Loucy (cell line): ENCODE measurements at regions not wholly inside any gene's neighbourhood (a gene's known extent, or its start where the extent isn't known, plus 50 kb on each side); places are given as distances from the start of the nearest gene placed in this dataset.

Experiments
- H2AFZ ChIP-seq: fragments of 200-600 bp; sonication (generic); 2 replicates; pipeline ENCODE4 v1.6.0; 2016; ENCODE audit warnings: antibody characterized with exemption, mild to moderate bottlenecking, low read length, moderate library complexity
- H3F3A ChIP-seq: fragments of 200-600 bp; 2 replicates; pipeline ENCODE4 v1.6.0; 2016; ENCODE audit warnings: antibody characterized with exemption, low read depth, mild to moderate bottlenecking
- H3K27me3 ChIP-seq: fragments of 200-600 bp; sonication (generic); 2 replicates; pipeline ENCODE4 v1.6.1; 2014; ENCODE audit warnings: low read length, mild to moderate bottlenecking; ENCODE audit not compliant: insufficient read depth, poor library complexity, severe bottlenecking
- H3K36me3 ChIP-seq: fragments of 200-600 bp; sonication (generic); 2 replicates; pipeline ENCODE4 v1.6.1; 2016; ENCODE audit warnings: low read length; ENCODE audit not compliant: insufficient read depth
- H3K4me1 ChIP-seq: fragments of 200-600 bp; sonication (generic); 2 replicates; pipeline ENCODE4 v1.5.1; 2014; ENCODE audit warnings: low read length, mild to moderate bottlenecking; ENCODE audit not compliant: insufficient read depth, poor library complexity, severe bottlenecking
- H3K4me2 ChIP-seq: fragments of 200-600 bp; sonication (generic); 2 replicates; pipeline ENCODE4 v1.6.0; 2014; ENCODE audit warnings: antibody characterized with exemption, low read length, low read depth, mild to moderate bottlenecking; ENCODE audit not compliant: poor library complexity, severe bottlenecking
- H3K4me3 ChIP-seq: fragments of 200-600 bp; sonication (generic); 2 replicates; pipeline ENCODE4 v1.5.1; 2014; ENCODE audit warnings: low read length, mild to moderate bottlenecking, mixed read lengths; ENCODE audit not compliant: poor library complexity, severe bottlenecking
- H3K79me2 ChIP-seq: fragments of 200-600 bp; sonication (generic); 2 replicates; pipeline ENCODE4 v1.6.1; 2014; ENCODE audit warnings: low read length; ENCODE audit not compliant: insufficient read depth
- H3K9ac ChIP-seq: fragments of 200-600 bp; sonication (generic); 2 replicates; pipeline ENCODE4 v1.6.0; 2014; ENCODE audit warnings: mild to moderate bottlenecking, low read depth, low read length, moderate library complexity; ENCODE audit not compliant: poor library complexity, severe bottlenecking
- H3K9me2 ChIP-seq: fragments of 200-600 bp; sonication (generic); replicated peaks from 2 replicates; pipeline ENCODE4 v1.6.1; 2016; ENCODE audit warnings: low read depth, low read length, mixed read lengths
- H3K9me3 ChIP-seq: fragments of 200-600 bp; sonication (generic); 2 replicates; pipeline ENCODE4 v1.6.1; 2014; ENCODE audit warnings: mild to moderate bottlenecking, antibody characterized with exemption, low read length, low read depth; ENCODE audit not compliant: insufficient read depth
- H4K20me1 ChIP-seq: fragments of 200-600 bp; sonication (generic); 2 replicates; pipeline ENCODE4 v1.6.0; 2014; ENCODE audit warnings: antibody characterized with exemption, low read length, mild to moderate bottlenecking; ENCODE audit not compliant: insufficient read depth, poor library complexity, severe bottlenecking
- EZH2phosphoT487 ChIP-seq: fragments of 200-600 bp; IDR thresholded peaks from 2 replicates; pipeline ENCODE4 v1.6.1; 2018; ENCODE audit warnings: antibody characterized with exemption, mild to moderate bottlenecking, moderate library complexity, borderline replicate concordance
- TF ChIP-seq, protein P1 (sequence below): fragments of 200-600 bp; sonication (generic); conservative IDR thresholded peaks from 2 replicates; pipeline ENCODE4 v1.5.1; 2014; ENCODE audit warnings: mild to moderate bottlenecking, antibody characterized with exemption, low read length

DNA sequence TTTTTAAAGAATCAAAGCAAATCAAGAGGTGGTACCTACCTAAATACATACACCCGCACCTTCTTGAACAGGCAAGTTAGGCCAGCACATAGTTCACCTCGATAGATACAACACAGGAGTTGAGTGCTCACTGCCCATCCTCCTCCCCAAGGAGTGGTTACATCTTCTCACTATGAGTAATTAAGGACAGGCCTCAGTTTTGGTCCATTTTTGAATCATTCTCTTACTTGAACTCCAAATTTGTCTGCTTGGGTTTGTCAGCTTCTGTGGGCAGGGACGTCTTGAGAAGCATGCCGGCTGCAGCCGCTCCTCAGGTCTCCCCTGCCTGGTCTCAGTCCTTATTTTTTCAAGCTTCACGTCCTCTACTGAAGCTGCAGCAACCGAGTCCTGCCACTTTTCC is 190.6 kb upstream of the RBPJ start:
- H3K9me3 ChIP-seq: no peaks in the 10 kb centered on the region
- no peaks in the 10 kb centered on the region for H3F3A ChIP-seq
- no peaks in the 10 kb centered on the region for H3K27me3 ChIP-seq
- TF ChIP-seq EZH2phosphoT487: no peak
- H2AFZ ChIP-seq: no peak overlapping the region
- H3K4me1 ChIP-seq: peaks cover 12% of the 10 kb centered on the region
- no peak overlapping the region for H3K4me3 ChIP-seq
- H3K4me2 ChIP-seq: no peak overlapping the region
- H3K79me2 ChIP-seq: no peaks in the 10 kb centered on the region
- H3K9ac ChIP-seq: no peak overlapping the region
- H3K36me3 ChIP-seq: no peaks in the 10 kb centered on the region
- no peaks in the 10 kb centered on the region for H3K9me2 ChIP-seq
- no peaks in the 10 kb centered on the region for H4K20me1 ChIP-seq

DNA sequence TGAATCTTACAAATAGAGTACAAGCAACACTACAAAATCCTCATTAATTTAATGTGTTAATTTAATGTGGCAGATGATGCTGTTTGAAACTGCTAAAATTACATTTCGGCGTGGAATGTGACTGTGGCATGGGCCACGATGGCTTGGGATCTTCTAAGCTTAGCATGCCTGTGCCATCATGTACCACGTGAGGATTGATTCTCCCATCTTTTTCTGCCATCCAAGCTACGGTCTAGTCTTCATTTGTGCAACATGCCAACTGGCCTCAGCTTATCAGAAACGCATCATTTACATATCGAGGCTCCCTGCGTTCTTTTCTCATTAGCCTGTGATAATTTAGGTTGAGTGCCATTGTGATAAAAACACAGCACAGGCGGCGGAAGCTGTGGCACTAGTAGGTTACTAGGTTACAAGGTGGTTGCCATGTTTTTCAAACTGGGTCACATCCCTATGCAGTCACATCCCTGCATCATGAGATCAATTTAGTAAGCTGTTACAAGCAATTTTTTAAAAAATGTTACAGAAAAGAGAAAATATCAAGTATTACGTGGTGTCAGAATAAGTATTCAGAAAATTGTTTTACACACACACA is 189.9 kb upstream of the RBPJ start:
- Histone ChIP-seq H3K9ac (no peak overlapping the region), H3K9me3 (no peaks in the 10 kb centered on the region), H3K4me2 (no peak overlapping the region), H4K20me1 (no peaks in the 10 kb centered on the region), H2AFZ (no peak overlapping the region), H3K4me3 (no peak overlapping the region), H3K79me2 (no peaks in the 10 kb centered on the region), H3K36me3 (no peaks in the 10 kb centered on the region), H3K27me3 (no peaks in the 10 kb centered on the region), H3F3A (no peaks in the 10 kb centered on the region), H3K4me1 (peaks cover 12% of the 10 kb centered on the region), H3K9me2 (no peaks in the 10 kb centered on the region)
- no peak for TF ChIP-seq EZH2phosphoT487
- TF ChIP-seq, protein P1, sequence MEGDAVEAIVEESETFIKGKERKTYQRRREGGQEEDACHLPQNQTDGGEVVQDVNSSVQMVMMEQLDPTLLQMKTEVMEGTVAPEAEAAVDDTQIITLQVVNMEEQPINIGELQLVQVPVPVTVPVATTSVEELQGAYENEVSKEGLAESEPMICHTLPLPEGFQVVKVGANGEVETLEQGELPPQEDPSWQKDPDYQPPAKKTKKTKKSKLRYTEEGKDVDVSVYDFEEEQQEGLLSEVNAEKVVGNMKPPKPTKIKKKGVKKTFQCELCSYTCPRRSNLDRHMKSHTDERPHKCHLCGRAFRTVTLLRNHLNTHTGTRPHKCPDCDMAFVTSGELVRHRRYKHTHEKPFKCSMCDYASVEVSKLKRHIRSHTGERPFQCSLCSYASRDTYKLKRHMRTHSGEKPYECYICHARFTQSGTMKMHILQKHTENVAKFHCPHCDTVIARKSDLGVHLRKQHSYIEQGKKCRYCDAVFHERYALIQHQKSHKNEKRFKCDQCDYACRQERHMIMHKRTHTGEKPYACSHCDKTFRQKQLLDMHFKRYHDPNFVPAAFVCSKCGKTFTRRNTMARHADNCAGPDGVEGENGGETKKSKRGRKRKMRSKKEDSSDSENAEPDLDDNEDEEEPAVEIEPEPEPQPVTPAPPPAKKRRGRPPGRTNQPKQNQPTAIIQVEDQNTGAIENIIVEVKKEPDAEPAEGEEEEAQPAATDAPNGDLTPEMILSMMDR: no peak

DNA sequence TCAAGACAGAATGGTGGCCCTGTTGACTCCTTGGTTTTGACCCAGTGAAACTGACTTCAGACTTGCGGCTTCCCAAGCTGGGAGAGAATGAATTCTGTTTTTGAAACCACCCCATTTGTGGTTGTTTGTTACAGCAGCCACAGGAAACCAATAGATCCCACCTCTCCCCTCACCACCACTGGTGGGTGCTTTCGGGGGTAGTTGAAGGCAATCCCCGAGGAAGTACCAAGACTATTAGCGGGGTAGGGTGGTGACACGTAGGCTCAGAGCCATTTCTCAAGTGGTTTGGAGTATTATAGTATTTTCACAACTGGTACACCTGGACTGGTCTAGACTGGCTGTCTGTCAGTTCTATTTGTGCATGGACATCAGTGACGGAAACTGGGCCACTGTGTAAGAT is 189.1 kb upstream of the RBPJ start:
- Histone ChIP-seq H3K36me3 (no peaks in the 10 kb centered on the region), H3K4me1 (peaks cover 12% of the 10 kb centered on the region), H3K9me3 (no peaks in the 10 kb centered on the region), H3K4me2 (peak overlapping the region; percentile 25), H3K79me2 (no peaks in the 10 kb centered on the region), H3K9me2 (no peaks in the 10 kb centered on the region), H3F3A (no peaks in the 10 kb centered on the region), H2AFZ (no peak overlapping the region), H3K9ac (no peak overlapping the region), H3K4me3 (no peak overlapping the region), H3K27me3 (no peaks in the 10 kb centered on the region), H4K20me1 (no peaks in the 10 kb centered on the region)
- TF ChIP-seq, protein P1: no peak
- TF ChIP-seq EZH2phosphoT487: no peak

DNA sequence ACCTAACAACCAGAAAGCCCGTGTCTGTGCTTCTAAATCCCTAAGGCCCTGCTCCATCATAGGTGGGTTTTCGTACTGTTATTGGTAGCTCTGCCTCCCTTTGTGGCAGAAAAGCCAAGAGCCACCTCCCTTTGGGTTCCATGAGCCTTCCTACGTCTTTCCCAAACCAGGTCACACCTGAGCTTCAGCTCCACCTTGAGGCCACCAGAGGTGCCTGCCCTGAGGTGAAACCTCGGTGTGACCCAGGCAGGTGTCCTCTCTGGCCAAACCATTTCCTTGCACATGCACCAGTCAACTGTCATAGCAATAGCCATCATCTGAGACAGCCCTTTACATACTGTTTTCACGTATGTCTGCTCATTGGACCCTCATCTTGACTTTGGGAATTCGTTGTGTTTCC is 188.0 kb upstream of the RBPJ start:
- no peak overlapping the region for H3K4me2 ChIP-seq
- H3K4me3 ChIP-seq: no peak overlapping the region
- H4K20me1 ChIP-seq: no peaks in the 10 kb centered on the region
- H3K79me2 ChIP-seq: no peaks in the 10 kb centered on the region
- H3K9me2 ChIP-seq: no peaks in the 10 kb centered on the region
- peaks cover 12% of the 10 kb centered on the region for H3K4me1 ChIP-seq
- H3K27me3 ChIP-seq: no peaks in the 10 kb centered on the region
- TF ChIP-seq, protein P1: 0 out of 2 replicates have a peak, but pooled peaks have one; percentile 15
- TF ChIP-seq EZH2phosphoT487: no peak
- H3F3A ChIP-seq: no peaks in the 10 kb centered on the region
- H3K9me3 ChIP-seq: no peaks in the 10 kb centered on the region
- no peaks in the 10 kb centered on the region for H3K36me3 ChIP-seq
- H3K9ac ChIP-seq: no peak overlapping the region
- H2AFZ ChIP-seq: no peak overlapping the region
